ENCODE measurements at regions not wholly inside any gene's neighbourhood (a gene's known extent, or its start where the extent isn't known, plus 50 kb on each side); places are given as distances from the start of the nearest gene placed in this dataset.

GRCh38 chr7:46839651-46840050 lies 742.3 kb downstream of the TNS3 start:
- TF ChIP-seq CTCF (conservative IDR thresholded peaks at IDR 0.05; ENCODE audit: low read length) = no peak
- no peak for TF ChIP-seq EZH2phosphoT487 (IDR thresholded peaks at IDR 0.05; ENCODE audit: borderline replicate concordance)
